ENCODE measurements at regions not wholly inside any gene's neighbourhood (a gene's known extent, or its start where the extent isn't known, plus 50 kb on each side); places are given as distances from the start of the nearest gene placed in this dataset.

- TF ChIP-seq EZH2 (IDR thresholded peaks at IDR 0.05; ENCODE audit: insufficient read depth, poor library complexity, severe bottlenecking), result no peak
- no peak for TF ChIP-seq EZH2phosphoT487 (IDR thresholded peaks at IDR 0.05; ENCODE audit: insufficient read depth, low read depth)
These were observed 743.7 kb downstream of the TBC1D32 start for GRCh38 chr6:120590611-120591010.
